ENCODE measurements at regions not wholly inside any gene's neighbourhood (a gene's known extent, or its start where the extent isn't known, plus 50 kb on each side); places are given as distances from the start of the nearest gene placed in this dataset.

DNA sequence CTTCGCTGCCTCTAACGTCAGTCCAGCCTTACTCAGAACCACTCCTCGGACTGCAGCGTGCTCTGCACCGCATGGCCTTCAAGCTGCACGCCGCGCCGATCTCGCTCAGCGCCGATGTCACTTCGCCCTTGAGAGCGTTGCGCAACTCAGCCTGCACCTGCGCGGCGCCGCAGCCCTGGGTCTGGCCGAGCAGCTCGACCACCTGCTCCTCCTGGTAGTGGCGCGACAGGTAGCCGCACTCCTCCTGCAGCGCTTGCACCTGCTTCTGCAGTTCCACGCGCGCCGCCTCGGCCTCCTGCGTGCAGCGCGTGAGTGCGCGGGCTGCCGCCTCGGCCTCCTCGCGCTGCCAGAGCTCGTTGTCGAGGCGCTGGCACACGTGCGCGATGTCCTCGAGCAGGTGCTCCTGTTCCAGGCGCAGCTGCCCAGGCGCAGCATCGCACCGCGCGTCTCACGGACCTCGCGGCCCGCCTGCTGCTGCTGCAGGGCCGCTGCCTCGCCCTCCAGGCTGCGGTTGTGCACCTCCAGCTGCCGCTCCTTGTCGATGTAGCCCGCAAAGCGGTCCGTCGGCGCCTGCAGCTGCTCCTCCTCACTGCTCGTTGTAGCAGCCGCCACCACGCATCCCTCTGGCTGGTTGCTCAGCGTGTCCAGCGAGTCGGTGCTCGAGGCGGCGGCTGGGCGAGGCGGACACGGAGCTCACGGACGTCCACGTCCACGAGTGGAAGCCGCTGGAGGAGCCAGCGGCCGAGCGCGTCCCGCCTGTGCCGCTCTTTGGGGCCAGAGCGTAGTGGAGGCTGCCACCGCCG, 380.6 kb upstream of the CHD6 start:
- no peaks in the 10 kb centered on the region for H4K20me1 ChIP-seq (ENCODE audit: control insufficient read depth, extremely low read depth, insufficient read depth, low read length)
- DNase-seq (ENCODE audit: low read depth, low spot score) = no peak
- H3K9me1 ChIP-seq (ENCODE audit: control insufficient read depth, extremely low read depth, insufficient read depth, low read length) = no peaks in the 10 kb centered on the region
- no peak overlapping the region for H3K4me3 ChIP-seq (ENCODE audit: control insufficient read depth in 2 of 3, extremely low read depth in 1 of 3, insufficient read depth in 2 of 3, low read depth in 1 of 3, low read length in 3 of 3)
- H3K36me3 ChIP-seq (ENCODE audit: control insufficient read depth in 2 of 2, extremely low read depth in 1 of 2, insufficient read depth in 2 of 2, low read length in 2 of 2) = no peaks in the 10 kb centered on the region
- FAIRE-seq = no peak
- H3K9me3 ChIP-seq (ENCODE audit: control insufficient read depth, low read depth, low read length) = peaks cover 9% of the 10 kb centered on the region
- no peaks in the 10 kb centered on the region for H3K79me2 ChIP-seq (ENCODE audit: control insufficient read depth, insufficient read depth, low read length)
- H3K27ac ChIP-seq (ENCODE audit: control insufficient read depth, insufficient read depth, low read length) = no peak overlapping the region
- no peaks in the 10 kb centered on the region for H3K27me3 ChIP-seq (ENCODE audit: control insufficient read depth, extremely low read depth, insufficient read depth, low read length)
- no peak overlapping the region for H2AFZ ChIP-seq (ENCODE audit: control insufficient read depth, low read length)
- H3K4me2 ChIP-seq (ENCODE audit: control insufficient read depth, extremely low read depth, insufficient read depth, low read depth, low read length) = no peak overlapping the region
- H3K9ac ChIP-seq (ENCODE audit: control insufficient read depth, extremely low read depth, insufficient read depth, low read length) = no peak overlapping the region
- no peak for TF ChIP-seq CTCF (optimal IDR thresholded peaks at IDR 0.05 in 1 of 3, IDR thresholded peaks at IDR 0.05 in 1 of 3, conservative IDR thresholded peaks at IDR 0.05 in 1 of 3; ENCODE audit: extremely low read depth in 1 of 3, insufficient read depth in 2 of 3, low read length in 3 of 3)
- no peak for TF ChIP-seq EZH2 (IDR thresholded peaks at IDR 0.05; ENCODE audit: low read length)
- H3K4me1 ChIP-seq (ENCODE audit: control insufficient read depth, extremely low read depth, insufficient read depth, low read length) = no peaks in the 10 kb centered on the region
- dilution Hi-C loops (cut with MboI; ENCODE audit: extremely low pct_ligation_motif_present, low sequenced_read_pairs) = no loop called here

DNA sequence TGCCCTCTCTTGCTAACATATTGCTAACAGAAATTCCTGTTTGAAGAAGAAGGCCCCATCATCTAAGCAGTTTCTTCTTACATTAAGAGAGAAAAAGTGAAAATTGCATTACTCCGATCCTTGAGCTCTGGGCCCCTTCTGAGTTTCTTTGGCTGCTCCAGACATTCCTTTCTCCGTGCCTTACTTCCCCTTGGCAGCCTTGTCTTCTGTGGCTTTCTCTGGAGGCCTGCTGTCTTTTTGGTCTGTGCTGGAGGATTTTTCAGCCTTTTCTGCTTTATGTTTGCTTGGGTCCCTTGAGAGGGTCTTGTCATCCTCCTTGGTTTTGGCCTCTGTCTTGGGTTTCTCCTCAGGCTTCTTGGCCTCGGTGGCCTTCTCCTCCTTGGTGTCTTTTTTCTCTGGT, 378.8 kb upstream of the CHD6 start:
- no peak for DNase-seq (ENCODE audit: low read depth, low spot score)
- no peak overlapping the region for H3K27ac ChIP-seq (ENCODE audit: control insufficient read depth, insufficient read depth, low read length)
- H3K9me3 ChIP-seq (ENCODE audit: control insufficient read depth, low read depth, low read length) = peaks cover 9% of the 10 kb centered on the region
- dilution Hi-C loops (cut with MboI; ENCODE audit: extremely low pct_ligation_motif_present, low sequenced_read_pairs) = no loop called here
- FAIRE-seq = no peak
- H3K79me2 ChIP-seq (ENCODE audit: control insufficient read depth, insufficient read depth, low read length) = no peaks in the 10 kb centered on the region
- no peaks in the 10 kb centered on the region for H3K4me1 ChIP-seq (ENCODE audit: control insufficient read depth, extremely low read depth, insufficient read depth, low read length)
- no peak overlapping the region for H2AFZ ChIP-seq (ENCODE audit: control insufficient read depth, low read length)
- no peaks in the 10 kb centered on the region for H4K20me1 ChIP-seq (ENCODE audit: control insufficient read depth, extremely low read depth, insufficient read depth, low read length)
- TF ChIP-seq EZH2 (IDR thresholded peaks at IDR 0.05; ENCODE audit: low read length) (no peak), CTCF (optimal IDR thresholded peaks at IDR 0.05 in 1 of 3, IDR thresholded peaks at IDR 0.05 in 1 of 3, conservative IDR thresholded peaks at IDR 0.05 in 1 of 3; ENCODE audit: extremely low read depth in 1 of 3, insufficient read depth in 2 of 3, low read length in 3 of 3) (no peak)
- H3K9ac ChIP-seq (ENCODE audit: control insufficient read depth, extremely low read depth, insufficient read depth, low read length) = no peak overlapping the region
- no peaks in the 10 kb centered on the region for H3K36me3 ChIP-seq (ENCODE audit: control insufficient read depth in 2 of 2, extremely low read depth in 1 of 2, insufficient read depth in 2 of 2, low read length in 2 of 2)
- no peaks in the 10 kb centered on the region for H3K27me3 ChIP-seq (ENCODE audit: control insufficient read depth, extremely low read depth, insufficient read depth, low read length)
- no peak overlapping the region for H3K4me3 ChIP-seq (ENCODE audit: control insufficient read depth in 2 of 3, extremely low read depth in 1 of 3, insufficient read depth in 2 of 3, low read depth in 1 of 3, low read length in 3 of 3)
- H3K4me2 ChIP-seq (ENCODE audit: control insufficient read depth, extremely low read depth, insufficient read depth, low read depth, low read length) = no peak overlapping the region
- H3K9me1 ChIP-seq (ENCODE audit: control insufficient read depth, extremely low read depth, insufficient read depth, low read length) = no peaks in the 10 kb centered on the region
